GM21423 (cell line): ENCODE measurements at regions not wholly inside any gene's neighbourhood (a gene's known extent, or its start where the extent isn't known, plus 50 kb on each side); places are given as distances from the start of the nearest gene placed in this dataset.
A peak's percentile ranks its signal among the peaks of the same experiment; 100 is the strongest.

Experiments
- ATAC-seq: cut with Tn5 transposase; IDR thresholded peaks from one replicate; pipeline ENCODE4 v1.9.1; 2021; ENCODE audit warnings: mild to moderate bottlenecking, moderate library complexity; ENCODE audit not compliant: unreplicated experiment

DNA sequence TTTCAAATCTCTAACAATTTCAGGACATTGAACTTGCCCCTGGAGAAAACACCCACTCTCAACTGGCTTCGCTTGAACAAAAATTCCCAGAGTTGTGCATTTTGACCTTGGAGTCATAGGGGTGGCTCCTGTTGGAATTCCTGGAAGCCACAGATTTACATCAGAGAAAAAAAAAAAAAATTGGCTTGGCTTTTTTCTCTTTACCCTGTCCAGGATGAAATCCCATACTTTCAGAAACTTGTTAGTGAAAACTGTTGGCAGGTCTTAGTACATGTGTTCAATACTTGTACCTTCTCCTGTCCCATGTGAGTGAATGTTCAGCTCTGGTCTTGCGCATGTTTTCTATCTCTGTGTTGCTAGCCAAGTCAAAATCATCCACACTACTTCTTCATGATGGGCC, 228.8 kb downstream of the TGFB2 start:
- no peak for ATAC-seq

DNA sequence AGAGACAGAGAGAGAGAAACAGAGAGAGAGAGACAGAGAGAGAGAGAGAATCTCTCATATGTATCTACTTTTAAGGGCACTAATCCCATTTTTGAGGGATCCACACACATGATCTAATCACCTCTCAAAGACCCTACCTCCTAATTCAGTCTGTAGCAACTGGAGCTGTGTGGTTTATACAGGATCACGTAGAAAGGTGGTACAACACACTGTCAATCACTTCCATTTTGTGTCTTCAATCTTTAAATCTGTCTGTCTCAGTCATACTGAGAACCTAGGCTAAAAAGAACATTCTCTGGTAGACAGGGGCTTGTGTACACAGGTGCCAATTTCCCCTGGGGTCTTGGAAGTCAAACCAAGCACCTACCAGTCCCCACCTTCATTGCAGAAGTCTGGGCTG, 229.9 kb downstream of the TGFB2 start:
- no peak for ATAC-seq

DNA sequence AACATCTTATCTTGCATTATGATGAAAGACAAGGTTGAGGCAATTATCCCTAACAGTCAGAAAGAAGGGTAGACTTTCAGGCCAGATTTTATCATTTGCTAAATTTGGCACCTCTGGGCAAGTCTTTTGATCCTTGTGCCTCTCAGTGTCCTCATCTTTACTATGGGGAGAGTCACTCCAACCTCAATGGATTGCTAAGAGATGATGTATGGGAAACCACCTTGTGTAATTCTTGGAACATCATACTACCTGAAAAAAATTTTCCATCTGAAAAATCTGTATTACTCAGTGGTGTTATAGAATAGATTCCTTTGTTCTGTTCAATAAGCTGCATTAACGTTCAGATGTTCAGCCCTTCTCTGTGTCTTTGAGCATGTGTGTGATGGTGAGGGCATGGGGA, 230.7 kb downstream of the TGFB2 start:
- no peak for ATAC-seq

DNA sequence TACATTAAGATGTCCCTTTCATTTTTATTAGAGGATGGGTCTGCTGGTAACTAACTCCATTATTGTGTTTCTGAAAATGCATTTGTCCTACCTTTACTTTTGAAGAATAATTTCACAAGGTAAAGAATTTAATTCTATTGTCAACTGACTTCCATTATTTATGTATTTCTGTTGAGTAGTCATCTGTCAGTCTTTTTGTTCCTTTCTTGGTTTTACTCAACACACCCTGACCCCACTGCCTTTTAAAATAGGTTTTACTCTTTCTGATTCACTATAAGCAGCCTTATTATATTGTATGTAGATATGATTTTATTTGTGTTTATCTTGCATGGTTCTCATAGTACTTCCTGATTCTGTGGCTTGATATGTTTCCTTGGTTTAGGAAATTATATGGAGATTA, 237.5 kb downstream of the TGFB2 start:
- ATAC-seq = no peak

DNA sequence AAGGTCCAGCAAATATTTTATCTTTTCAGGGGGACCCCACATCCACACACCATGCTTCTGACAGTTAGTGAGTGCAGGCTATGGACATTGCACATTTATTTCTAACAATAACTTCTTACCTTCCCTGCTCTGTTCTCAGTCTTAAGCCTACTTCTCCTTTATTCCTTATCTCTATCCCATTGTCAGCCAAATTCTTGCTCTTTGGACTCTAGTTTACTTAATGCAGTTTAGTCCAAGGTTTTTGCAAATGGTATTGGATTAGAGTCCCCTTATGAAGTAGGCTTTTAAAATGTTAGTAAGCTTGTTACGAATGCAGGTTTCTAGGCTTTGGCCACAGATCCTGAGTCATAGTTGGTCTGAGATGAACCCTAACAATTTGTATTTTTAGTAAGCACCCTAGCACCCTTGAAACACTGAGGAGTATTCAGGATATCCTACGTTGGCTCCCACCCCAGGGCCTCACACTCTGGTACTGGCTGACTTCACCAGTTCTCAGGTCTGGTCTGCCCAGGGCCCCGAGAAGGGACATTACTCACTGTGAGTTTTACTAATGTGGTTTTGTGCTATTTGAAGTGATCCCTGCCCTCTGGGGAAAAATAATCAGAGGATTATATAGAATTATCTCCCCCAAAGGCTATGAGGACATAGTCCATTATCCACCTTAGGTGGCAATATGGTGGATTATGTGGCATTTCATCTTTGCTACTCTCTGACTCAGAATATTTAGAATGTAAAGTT, 239.5 kb downstream of the TGFB2 start:
- ATAC-seq = no peak

DNA sequence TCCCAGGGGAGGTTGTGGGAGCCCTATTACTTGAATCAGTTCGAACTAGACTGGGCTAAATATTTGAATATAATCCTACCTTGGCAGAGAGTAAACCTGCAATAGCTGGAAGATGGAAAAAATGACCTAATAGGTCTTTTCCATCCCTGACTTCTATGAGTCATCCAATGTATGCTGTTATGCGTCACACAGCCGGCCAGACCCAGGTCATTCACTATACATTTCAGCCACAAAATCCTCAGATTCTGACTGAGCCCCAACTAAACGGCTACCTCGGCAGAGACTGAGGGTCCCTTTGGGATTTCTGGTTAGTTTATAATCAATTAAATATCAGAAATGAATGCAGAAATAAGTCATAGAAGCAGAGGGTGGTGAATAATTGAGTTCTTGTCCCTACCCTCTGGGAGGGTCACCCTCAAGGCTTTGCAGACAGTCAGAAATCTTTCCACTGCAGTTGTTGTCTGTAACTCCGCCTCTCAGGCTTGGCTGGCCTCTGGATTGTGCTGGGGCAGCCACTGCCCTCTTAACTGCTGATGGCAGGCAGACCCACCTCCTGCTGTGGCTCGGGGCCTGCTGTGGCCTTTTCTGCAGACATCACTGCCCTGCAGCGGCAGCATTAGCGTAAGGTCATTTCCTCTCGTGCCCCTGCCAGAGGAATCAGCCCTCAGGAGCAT, 240.5 kb downstream of the TGFB2 start:
- peak; percentile 48 for ATAC-seq

DNA sequence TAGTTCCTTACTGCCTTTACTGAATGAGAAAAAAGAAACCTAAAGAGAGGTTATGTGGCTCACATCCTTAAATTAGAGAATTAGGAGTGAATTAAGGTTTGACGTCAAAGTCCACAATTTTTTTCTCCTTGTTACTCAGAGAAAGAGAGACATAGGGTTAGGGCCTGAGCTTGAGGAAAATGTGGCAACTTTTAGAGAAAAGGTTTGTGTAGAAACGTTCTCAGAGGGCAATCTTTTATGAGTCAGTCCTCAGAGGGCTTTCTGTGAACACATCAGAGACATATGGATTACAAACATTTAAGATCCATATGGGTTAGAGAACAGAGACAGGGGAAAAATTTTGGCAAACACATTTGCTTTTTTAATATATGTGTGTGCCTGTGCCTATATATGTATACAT, 242.8 kb downstream of the TGFB2 start:
- no peak for ATAC-seq

DNA sequence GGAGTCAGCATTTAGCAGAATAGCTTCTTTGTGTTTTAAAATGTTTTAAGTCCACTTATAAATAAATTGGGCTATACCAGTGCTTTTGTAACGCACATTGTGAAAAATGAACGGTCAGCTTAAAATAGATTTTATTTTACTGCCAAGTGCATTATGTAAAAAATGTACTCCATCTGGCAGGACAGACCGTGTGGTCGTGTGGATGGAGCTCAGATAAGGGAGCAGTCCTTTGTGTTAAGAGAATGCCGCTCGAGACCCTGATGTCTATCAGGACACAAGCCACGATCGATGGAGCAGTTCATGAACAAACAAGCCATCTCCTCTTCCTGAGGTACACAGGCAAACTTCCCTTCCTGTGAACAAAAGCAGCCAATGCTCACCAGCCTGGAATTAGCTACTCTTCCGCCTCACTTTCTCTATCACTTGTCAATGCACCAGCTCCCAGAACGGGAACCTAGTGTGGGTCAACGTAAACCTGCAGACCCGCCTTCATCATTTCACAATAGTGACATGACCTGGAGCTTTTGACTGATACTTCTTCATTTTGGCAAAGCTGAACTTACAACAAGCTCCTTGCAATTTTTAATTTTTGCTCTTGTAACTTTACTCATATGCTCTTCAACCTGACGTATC, 243.5 kb downstream of the TGFB2 start:
- no peak for ATAC-seq

DNA sequence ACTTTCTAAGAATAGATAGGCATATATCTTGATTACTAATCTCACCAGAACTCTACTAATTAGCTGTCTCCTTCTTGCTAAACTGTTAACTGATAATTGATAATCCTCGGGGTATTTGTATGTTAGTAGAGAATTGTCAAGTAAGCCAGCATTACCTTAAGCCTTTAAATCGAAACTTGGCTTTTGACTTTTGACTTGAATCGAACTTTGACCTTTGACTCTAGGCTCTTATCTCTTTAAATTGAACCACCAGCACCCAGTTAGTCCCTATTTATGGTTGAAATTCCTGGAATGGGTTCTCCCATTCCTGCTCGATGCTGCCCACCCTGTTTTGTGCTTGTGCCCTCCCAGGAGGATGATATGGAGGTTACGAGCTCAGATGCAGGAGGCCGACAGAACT, 244.4 kb downstream of the TGFB2 start:
- no peak for ATAC-seq

DNA sequence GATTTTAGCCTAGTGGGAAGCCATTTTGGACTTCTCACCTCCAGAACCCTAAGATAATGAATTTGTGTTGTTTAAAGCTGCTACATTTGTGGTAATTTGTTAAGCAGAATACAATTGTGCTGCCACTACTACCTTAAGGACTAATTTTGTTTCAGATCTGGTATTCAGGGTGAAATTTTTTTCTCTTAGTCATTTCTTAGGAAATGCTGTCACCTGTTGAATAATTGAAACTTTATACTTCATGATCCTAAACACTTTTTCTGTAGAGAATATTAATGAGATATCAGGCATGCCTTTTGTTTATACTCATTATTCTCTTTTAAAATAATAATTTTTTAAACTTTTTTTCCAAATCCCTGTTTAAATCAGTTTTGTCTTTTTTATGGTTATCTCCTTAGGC, 246.8 kb downstream of the TGFB2 start:
- ATAC-seq = no peak

DNA sequence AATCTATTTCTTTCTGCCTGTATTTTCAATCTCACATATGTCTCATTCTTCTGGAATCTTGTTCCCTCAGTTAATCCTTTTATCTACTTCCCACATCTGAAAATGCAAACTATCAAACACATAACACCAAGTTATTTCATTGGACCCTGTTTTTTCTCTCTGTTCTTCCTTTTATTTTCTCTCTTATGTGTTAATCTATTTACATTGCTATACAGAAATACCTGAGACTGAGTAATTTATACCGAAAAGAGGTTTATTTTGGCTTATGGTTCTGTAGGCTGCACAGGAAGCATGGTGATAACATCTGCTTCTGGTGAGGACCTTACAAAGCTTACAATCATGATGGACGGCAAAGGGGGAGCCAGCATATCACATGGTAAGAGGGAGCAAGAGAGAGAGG, 247.6 kb downstream of the TGFB2 start:
- ATAC-seq = no peak

DNA sequence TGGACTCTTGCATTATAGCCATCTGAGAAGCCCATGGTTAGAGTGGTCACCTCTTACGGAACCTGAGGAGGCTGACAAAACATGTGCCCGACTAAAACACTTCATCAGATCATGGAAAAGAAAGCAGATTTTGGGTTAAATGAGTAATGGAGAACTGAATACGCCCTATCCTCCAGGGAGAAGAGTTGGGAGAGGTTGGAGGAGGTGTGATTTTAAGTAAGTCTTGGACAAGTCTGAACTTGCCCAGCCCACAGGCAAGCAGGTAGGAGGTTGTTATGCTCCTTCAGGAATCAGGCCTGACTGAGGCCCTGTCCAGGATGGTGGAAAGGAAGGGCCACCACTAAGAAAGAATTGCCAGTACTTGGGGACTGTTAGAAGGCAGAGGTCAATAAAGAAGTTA, 255.8 kb downstream of the TGFB2 start:
- no peak for ATAC-seq

DNA sequence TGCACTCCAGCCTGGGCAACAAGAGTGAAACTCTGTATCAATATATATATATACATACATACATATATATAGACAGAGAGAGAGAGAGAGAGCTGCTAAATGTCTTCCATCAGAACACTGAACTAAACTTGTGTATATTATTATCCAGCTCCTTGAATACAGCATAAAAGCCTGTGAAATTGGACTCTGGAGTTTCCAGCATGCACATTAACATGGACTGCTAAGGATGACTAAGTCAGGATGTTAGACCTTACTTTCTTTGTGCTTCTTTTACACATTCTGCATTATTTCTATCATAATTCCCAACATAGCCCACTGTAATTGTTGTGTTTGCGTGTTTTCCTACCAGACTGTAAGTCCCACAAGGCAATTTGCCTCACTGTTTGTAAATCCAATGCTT, 259.1 kb downstream of the TGFB2 start:
- no peak for ATAC-seq

DNA sequence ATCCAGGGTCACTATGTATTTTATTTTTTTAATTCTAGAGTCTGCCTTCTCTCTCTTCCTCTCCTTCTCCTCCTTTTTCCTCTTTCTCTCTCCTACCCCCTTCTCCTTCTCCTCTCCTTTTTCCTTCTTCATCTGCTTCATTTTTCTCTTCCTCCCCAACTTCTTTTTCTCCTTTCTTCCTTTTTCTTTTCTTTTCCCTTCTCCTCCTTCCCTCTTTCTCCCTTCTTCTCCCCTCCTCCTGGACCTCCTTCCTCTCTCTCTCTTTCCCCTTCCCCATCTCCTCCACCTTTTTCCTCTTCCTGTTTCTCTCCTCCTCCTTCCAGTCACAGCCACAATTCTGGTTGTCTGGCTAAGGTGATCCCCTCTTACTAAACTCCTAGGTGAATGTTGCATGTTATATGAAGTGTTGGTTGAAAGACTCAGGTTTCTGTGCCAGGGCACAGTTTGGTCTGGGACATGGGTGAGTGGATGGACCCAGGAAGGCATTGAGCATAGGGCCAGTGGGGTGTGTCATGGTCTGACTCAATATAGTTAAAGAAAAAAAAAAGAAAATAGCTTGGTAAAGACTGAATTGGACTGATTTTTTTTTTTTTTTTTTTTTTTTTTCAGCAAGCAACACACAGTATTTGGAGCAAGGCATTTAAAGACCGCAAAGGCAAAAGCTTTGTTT, 266.9 kb downstream of the TGFB2 start:
- ATAC-seq = no peak

DNA sequence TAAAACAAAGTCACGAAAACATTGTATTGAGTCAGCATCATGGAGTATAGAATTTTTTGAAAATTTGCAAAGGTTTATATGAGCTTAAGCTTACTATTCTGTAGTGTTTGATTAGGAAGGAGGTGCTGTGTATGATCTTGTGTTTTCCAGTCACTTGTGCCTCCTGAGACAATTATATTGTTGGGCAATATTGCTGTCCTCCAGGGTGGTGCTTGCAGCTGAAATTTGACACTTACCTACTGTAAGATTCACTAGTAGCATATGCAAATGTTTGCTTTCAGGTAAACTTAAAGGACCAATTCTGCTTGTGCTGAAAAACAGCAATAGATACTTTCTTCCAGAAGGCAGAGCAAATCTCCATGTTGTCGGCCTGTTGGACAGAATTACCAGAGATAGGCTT, 268.0 kb downstream of the TGFB2 start:
- no peak for ATAC-seq

DNA sequence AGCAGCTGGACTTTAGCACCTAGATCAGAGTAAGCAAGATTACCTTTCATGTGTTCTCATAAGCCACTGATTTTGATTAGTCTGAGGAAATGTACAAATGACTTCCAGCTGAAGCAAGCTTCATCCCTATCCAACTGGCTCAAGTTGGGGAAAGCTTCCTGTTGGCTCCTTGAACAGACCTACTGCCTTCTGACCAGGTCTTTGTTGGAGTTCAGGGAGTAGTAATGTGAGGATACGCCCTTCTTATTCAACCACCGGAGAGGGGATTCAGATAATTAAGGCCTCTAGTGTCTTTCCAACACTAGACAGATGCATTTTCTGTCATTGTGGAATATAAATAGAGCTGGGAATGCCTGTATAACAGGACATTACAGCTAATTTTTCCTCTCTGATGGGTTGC, 268.9 kb downstream of the TGFB2 start:
- ATAC-seq = no peak

DNA sequence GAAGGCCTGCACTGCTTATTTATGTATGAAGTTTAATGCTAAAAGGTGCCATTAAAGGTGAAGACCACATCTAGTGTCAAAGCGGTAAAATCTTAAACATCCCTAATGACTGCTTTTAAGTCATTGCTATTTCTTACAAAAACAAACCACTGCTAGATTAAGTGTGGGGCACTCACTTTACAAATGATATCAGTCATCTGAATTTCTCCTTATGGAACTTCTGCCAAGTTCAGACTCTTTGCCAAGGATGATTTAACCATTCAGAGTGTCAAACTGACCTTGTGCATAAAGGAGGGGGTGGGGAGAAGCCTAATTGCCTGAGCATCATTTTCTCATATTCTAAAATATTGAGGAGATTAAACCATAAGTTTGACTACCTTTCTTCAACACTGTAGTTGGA, 271.5 kb downstream of the TGFB2 start:
- ATAC-seq = no peak

DNA sequence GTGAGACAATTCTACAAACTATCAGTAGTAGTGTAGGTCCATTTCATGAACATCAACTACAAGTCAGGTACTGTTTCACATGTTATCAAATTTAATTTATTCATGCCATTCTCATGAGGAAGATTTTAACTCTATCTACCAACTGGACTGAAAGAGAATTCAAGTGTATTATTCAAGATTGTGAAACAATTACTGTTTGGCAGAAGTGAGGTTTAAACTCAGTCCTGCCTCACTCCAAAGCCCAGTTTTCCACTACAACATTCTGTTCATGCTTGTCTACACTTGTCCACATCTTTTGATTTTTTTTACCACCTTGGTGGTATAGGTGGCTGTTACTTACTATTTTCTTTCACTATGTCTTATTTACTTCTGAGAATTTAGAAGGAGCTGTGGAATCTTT, 272.9 kb downstream of the TGFB2 start:
- ATAC-seq = no peak

DNA sequence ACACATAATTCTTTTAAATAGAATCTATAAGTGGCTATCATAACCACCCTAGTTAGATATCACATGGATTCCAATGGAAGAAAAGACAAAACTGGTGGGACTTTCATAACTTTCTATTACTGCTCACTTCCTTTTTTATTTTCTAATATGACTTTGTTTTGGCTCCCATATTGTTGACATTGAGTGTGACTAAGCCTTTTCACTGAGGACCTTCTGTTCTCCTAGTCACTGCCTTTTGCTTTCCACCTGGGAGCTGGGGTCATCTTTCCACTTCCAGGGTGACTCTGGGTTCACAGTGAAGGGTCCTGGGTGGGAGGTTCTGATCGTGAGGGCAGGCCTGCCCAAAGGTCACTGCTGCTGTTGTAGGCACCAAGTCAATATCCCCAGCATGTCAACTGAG, 275.8 kb downstream of the TGFB2 start:
- ATAC-seq = no peak

DNA sequence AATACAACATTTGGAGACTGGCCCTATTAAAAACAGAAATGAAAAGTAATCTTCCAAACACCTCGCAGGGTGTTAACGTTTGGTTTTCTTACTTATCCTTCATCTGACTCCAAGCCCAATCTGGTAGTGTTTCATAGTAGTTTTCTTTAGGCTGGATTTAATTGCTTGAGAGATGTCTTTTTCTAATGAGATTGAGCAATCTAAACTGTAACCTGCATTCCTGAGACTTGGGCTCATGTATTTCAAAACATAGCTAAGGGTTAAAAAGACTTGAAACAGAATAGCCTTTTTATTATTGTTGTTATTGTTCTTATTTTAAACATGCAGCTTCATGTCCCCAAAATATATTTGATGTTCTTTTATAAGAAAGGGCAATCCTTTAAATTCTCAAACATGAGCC, 278.9 kb downstream of the TGFB2 start:
- ATAC-seq = no peak

DNA sequence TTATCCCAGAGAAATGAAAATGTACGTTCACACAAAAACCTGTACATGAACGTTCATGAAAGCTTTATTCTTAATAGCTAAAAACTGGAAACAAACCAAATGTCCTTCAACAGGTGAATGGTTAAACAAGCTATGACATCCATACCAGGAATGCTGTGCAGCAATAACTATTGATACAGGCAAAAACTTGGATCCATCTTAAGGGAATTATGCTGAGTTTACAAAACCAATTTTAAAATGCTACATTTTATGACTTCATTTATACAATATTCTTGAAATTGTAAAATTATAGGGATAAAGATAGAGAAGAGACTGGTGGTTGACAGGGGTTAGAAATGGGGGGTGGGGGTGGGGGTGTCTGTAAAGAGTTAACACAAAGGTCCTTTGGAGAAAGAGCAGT, 280.3 kb downstream of the TGFB2 start:
- ATAC-seq = no peak
